ENCODE measurements at regions not wholly inside any gene's neighbourhood (a gene's known extent, or its start where the extent isn't known, plus 50 kb on each side); places are given as distances from the start of the nearest gene placed in this dataset.

- Histone ChIP-seq H3K27me3 (ENCODE audit: control insufficient read depth, insufficient read depth, low read length) (no peaks in the 10 kb centered on the region), H3K27ac (ENCODE audit: low read length) (no peak overlapping the region), H3K36me3 (ENCODE audit: control insufficient read depth, insufficient read depth, low read length) (no peaks in the 10 kb centered on the region), H3K4me1 (ENCODE audit: control insufficient read depth, insufficient read depth, low read length) (no peaks in the 10 kb centered on the region), H3K4me3 (ENCODE audit: low read length) (no peak overlapping the region), H3K9me3 (ENCODE audit: control insufficient read depth, insufficient read depth, low read length) (peaks cover 4% of the 10 kb centered on the region)
- H3K4me3 Mint-ChIP-seq: no peak overlapping the region
- no peak overlapping the region for H3K27ac Mint-ChIP-seq
- peaks cover 5 to 8% of the 10 kb centered on the region in 2 donors for H3K9me3 Mint-ChIP-seq
- TF ChIP-seq CTCF (IDR thresholded peaks at IDR 0.05): no peak
- ATAC-seq: no peak
- WGBS (ENCODE audit: insufficient coverage): 67% methylated on average over 1 of the region's 2 CpGs
- intact Hi-C loops (cut with micrococcal nuclease): no loop called here
- H3K4me1 Mint-ChIP-seq: no peaks in the 10 kb centered on the region
- H3K27me3 Mint-ChIP-seq (ENCODE audit: low read depth in 2 of 2): no peaks in the 10 kb centered on the region
- no peak for DNase-seq
- no peaks in the 10 kb centered on the region for H3K36me3 Mint-ChIP-seq
Observed at GRCh38 chr3:95272781-95273180, 1209.9 kb downstream of the NSUN3 start.

GRCh38 chr3:95277613-95278012, 1214.8 kb downstream of the NSUN3 start:
- Histone ChIP-seq H3K36me3 (ENCODE audit: control insufficient read depth, insufficient read depth, low read length) (no peaks in the 10 kb centered on the region), H3K27ac (ENCODE audit: low read length) (no peak overlapping the region), H3K27me3 (ENCODE audit: control insufficient read depth, insufficient read depth, low read length) (no peaks in the 10 kb centered on the region), H3K4me3 (ENCODE audit: low read length) (no peak overlapping the region), H3K9me3 (ENCODE audit: control insufficient read depth, insufficient read depth, low read length) (no peaks in the 10 kb centered on the region), H3K4me1 (ENCODE audit: control insufficient read depth, insufficient read depth, low read length) (no peaks in the 10 kb centered on the region)
- Mint-ChIP-seq H3K4me3 (no peak overlapping the region), H3K27me3 (ENCODE audit: low read depth in 2 of 2) (no peaks in the 10 kb centered on the region), H3K36me3 (no peaks in the 10 kb centered on the region), H3K27ac (no peak overlapping the region), H3K9me3 (peaks cover 4 to 10% of the 10 kb centered on the region in 2 donors), H3K4me1 (no peaks in the 10 kb centered on the region)
- ATAC-seq (no peak), DNase-seq (no peak)
- no CpG with 5 or more reads among the region's 3 CpGs for WGBS (ENCODE audit: insufficient coverage)
- intact Hi-C loops (cut with micrococcal nuclease): no loop called here
- TF ChIP-seq CTCF (IDR thresholded peaks at IDR 0.05): no peak

- no peak for TF ChIP-seq CTCF (IDR thresholded peaks at IDR 0.05)
- H3K4me3 Mint-ChIP-seq: no peak overlapping the region
- H3K27ac ChIP-seq (ENCODE audit: low read length): no peak overlapping the region
- H3K9me3 Mint-ChIP-seq: peaks cover 4 to 5% of the 10 kb centered on the region in 2 donors
- DNase-seq (no peak), ATAC-seq (no peak)
- H3K4me3 ChIP-seq (ENCODE audit: low read length): no peak overlapping the region
- H3K36me3 Mint-ChIP-seq: no peaks in the 10 kb centered on the region
- no peaks in the 10 kb centered on the region for H3K36me3 ChIP-seq (ENCODE audit: control insufficient read depth, insufficient read depth, low read length)
- H3K27ac Mint-ChIP-seq: no peak overlapping the region
- intact Hi-C loops (cut with micrococcal nuclease): no loop called here
- H3K27me3 ChIP-seq (ENCODE audit: control insufficient read depth, insufficient read depth, low read length): no peaks in the 10 kb centered on the region
- no peaks in the 10 kb centered on the region for H3K9me3 ChIP-seq (ENCODE audit: control insufficient read depth, insufficient read depth, low read length)
- H3K27me3 Mint-ChIP-seq (ENCODE audit: low read depth in 2 of 2): no peaks in the 10 kb centered on the region
- no peaks in the 10 kb centered on the region for H3K4me1 ChIP-seq (ENCODE audit: control insufficient read depth, insufficient read depth, low read length)
- WGBS (ENCODE audit: insufficient coverage): 92% methylated on average over 3 of the region's 3 CpGs
- H3K4me1 Mint-ChIP-seq: no peaks in the 10 kb centered on the region
Observed at GRCh38 chr3:95280711-95281352, 1218.0 kb downstream of the NSUN3 start.

- no peaks in the 10 kb centered on the region for H3K27me3 Mint-ChIP-seq (ENCODE audit: low read depth in 2 of 2)
- H3K27ac ChIP-seq (ENCODE audit: low read length): no peak overlapping the region
- H3K4me1 ChIP-seq (ENCODE audit: control insufficient read depth, insufficient read depth, low read length): no peaks in the 10 kb centered on the region
- TF ChIP-seq CTCF (IDR thresholded peaks at IDR 0.05): no peak
- no peak overlapping the region for H3K27ac Mint-ChIP-seq
- intact Hi-C loops (cut with micrococcal nuclease): no loop called here
- H3K4me3 ChIP-seq (ENCODE audit: low read length): no peak overlapping the region
- DNase-seq (no peak), ATAC-seq (no peak)
- peaks cover 16% of the 10 kb centered on the region in 2 donors for H3K9me3 Mint-ChIP-seq
- peaks cover 7% of the 10 kb centered on the region for H3K9me3 ChIP-seq (ENCODE audit: control insufficient read depth, insufficient read depth, low read length)
- no peaks in the 10 kb centered on the region for H3K4me1 Mint-ChIP-seq
- no peaks in the 10 kb centered on the region for H3K27me3 ChIP-seq (ENCODE audit: control insufficient read depth, insufficient read depth, low read length)
- H3K36me3 ChIP-seq (ENCODE audit: control insufficient read depth, insufficient read depth, low read length): no peaks in the 10 kb centered on the region
- no CpG with 5 or more reads among the region's 2 CpGs for WGBS (ENCODE audit: insufficient coverage)
- H3K4me3 Mint-ChIP-seq: no peak overlapping the region
- no peaks in the 10 kb centered on the region for H3K36me3 Mint-ChIP-seq
Observed at GRCh38 chr3:95289295-95289694, 1226.4 kb downstream of the NSUN3 start.

Data from natural killer cell (primary cell).